Spleen (tissue), 11 donors: ENCODE measurements at regions not wholly inside any gene's neighbourhood (a gene's known extent, or its start where the extent isn't known, plus 50 kb on each side); places are given as distances from the start of the nearest gene placed in this dataset.

Source experiments
- DNase-seq: peaks from one replicate; pipeline ENCODE4 v3.0.0-alpha.2; 2020
- H3K27ac ChIP-seq, 8 donors: fragments of 200-600 bp; sonication (generic) in 7 of 8; 1 replicate in 4 of 8; 2 replicates in 4 of 8; pipeline versions ENCODE4 v1.5.0 to v1.8.0; 2016 to 2021; ENCODE audit warnings: inconsistent platforms in 4 of 8, mild to moderate bottlenecking in 4 of 8, moderate library complexity in 1 of 8
- H3K27me3 ChIP-seq, 7 donors: fragments of 200-600 bp; sonication (generic) in 6 of 7; replicated peaks in 1 of 7; 1 replicate in 4 of 7; 2 replicates in 3 of 7; pipeline versions ENCODE4 v1.5.0 to v1.8.0; 2016 to 2021; ENCODE audit warnings: inconsistent platforms in 3 of 7, mild to moderate bottlenecking in 1 of 7
- H3K36me3 ChIP-seq, 6 donors: fragments of 200-600 bp; sonication (generic) in 5 of 6; 1 replicate in 4 of 6; 2 replicates in 2 of 6; pipeline versions ENCODE4 v1.5.0 to v1.8.0; 2016 to 2021; ENCODE audit warnings: inconsistent platforms in 2 of 6
- H3K4me1 ChIP-seq, 6 donors: fragments of 200-600 bp; sonication (generic) in 5 of 6; 1 replicate in 3 of 6; 2 replicates in 3 of 6; pipeline versions ENCODE4 v1.5.0 to v1.8.0; 2016 to 2021; ENCODE audit warnings: inconsistent platforms in 3 of 6
- H3K4me3 ChIP-seq, 8 donors: fragments of 200-600 bp; sonication (generic) in 7 of 8; 1 replicate in 4 of 8; 2 replicates in 4 of 8; pipeline versions ENCODE4 v1.5.0 to v1.8.0; 2016 to 2021; ENCODE audit warnings: inconsistent platforms in 4 of 8, mild to moderate bottlenecking in 4 of 8, moderate library complexity in 2 of 8
- H3K9me3 ChIP-seq, 8 donors: fragments of 200-600 bp; sonication (generic) in 7 of 8; 1 replicate in 4 of 8; 2 replicates in 4 of 8; pipeline versions ENCODE4 v1.5.0 to v1.8.0; 2016 to 2021; ENCODE audit warnings: inconsistent platforms in 4 of 8
- POLR2A ChIP-seq, 3 donors: fragments of 450-650 bp; IDR thresholded peaks; one replicate each; pipeline ENCODE4 v1.5.1; 2017; ENCODE audit warnings: antibody characterized with exemption in 3 of 3, mild to moderate bottlenecking in 1 of 3
- POLR2AphosphoS5 ChIP-seq, 3 donors: sonication (generic); formaldehyde crosslinking; IDR thresholded peaks; one replicate each; pipeline ENCODE4 v1.5.1; 2017; ENCODE audit warnings: antibody characterized with exemption in 3 of 3
- WGBS, 5 donors: extraction: QIAGEN DNeasy Blood & Tissue Kit in 3 of 5; methylation state at CpG; one replicate each; pipeline versions ENCODE4 v1.1.5 to v1.1.7; 2013 to 2018; 5-methylcytosine and 5-hydroxymethylcytosine counted together
- intact Hi-C: fragments of 100-400 bp; cut with DNase I; formaldehyde crosslinking; loops from one replicate; pipeline ENCODE4 v1.15.0; 2023; ENCODE audit warnings: low total_unique reads
- TF ChIP-seq, protein P1 (sequence below), 11 experiments: fragments of 200-600 bp in 7 of 11; fragments of 450-650 bp in 4 of 11; sonication (generic) in 4 of 11; IDR thresholded peaks in 8 of 11; conservative IDR thresholded peaks in 3 of 11; 1 replicate in 7 of 11; 2 replicates in 4 of 11; pipeline versions ENCODE4 v1.4.0 to v1.8.0; 2016 to 2021; ENCODE audit warnings: antibody characterized with exemption in 11 of 11, inconsistent platforms in 4 of 11, mild to moderate bottlenecking in 1 of 11
- donor health status: healthy with polysubstance abuse.
- donor health status: DM: no; HTN: no; CAD: no; lungs with moderate emphysema.
- donor health status: DM: no; HTN: no; CAD: no.
- donor health status: Bipolar disorder and iron deficiency.
- donor health status: healthy.
- donor health status: DM: no; HTN: no; CAD: no.
- donor health status: DM: yes; HTN: yes; CAD: no.

DNA sequence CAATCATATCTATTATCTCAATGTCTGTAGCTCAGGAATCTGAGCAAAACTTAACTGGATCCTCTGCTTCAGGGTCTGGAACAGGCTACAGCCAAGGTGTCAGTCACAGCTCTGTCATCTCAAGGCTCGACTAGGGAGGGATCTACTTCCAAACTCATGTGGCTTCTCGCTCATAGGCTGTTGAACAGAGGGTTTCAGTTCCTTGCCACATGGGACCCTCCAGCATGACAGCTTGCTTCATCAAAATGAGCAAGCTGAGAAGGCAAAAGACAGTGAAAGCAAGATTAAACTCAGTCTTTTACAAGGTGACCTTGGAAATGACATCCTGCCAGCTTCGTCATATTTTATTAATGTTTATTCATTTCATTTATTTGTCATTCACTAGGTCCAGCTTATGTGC lies 111.7 kb downstream of the GADD45G start:
- TF ChIP-seq, protein P1, sequence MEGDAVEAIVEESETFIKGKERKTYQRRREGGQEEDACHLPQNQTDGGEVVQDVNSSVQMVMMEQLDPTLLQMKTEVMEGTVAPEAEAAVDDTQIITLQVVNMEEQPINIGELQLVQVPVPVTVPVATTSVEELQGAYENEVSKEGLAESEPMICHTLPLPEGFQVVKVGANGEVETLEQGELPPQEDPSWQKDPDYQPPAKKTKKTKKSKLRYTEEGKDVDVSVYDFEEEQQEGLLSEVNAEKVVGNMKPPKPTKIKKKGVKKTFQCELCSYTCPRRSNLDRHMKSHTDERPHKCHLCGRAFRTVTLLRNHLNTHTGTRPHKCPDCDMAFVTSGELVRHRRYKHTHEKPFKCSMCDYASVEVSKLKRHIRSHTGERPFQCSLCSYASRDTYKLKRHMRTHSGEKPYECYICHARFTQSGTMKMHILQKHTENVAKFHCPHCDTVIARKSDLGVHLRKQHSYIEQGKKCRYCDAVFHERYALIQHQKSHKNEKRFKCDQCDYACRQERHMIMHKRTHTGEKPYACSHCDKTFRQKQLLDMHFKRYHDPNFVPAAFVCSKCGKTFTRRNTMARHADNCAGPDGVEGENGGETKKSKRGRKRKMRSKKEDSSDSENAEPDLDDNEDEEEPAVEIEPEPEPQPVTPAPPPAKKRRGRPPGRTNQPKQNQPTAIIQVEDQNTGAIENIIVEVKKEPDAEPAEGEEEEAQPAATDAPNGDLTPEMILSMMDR (IDR thresholded peaks at IDR 0.05 in 8 of 11, conservative IDR thresholded peaks at IDR 0.05 in 3 of 11): no peak
- TF ChIP-seq POLR2AphosphoS5 (IDR thresholded peaks at IDR 0.05) (no peak), POLR2A (IDR thresholded peaks at IDR 0.05) (no peak)
- Histone ChIP-seq H3K27ac (no peak overlapping the region), H3K9me3 (peaks cover 0 to 7% (median 0%) of the 10 kb centered on the region in 8 donors), H3K4me1 (peaks cover 0 to 19% (median 0%) of the 10 kb centered on the region in 6 donors), H3K36me3 (no peaks in the 10 kb centered on the region), H3K4me3 (no peak overlapping the region), H3K27me3 (no peaks in the 10 kb centered on the region)
- intact Hi-C loops: no loop called here
- 54 to 71% (median 69%) methylated on average over 3 of the region's 3 CpGs for WGBS, 5 donors
- DNase-seq: no peak

GRCh38 chr9:89718176-89718575 lies 113.4 kb downstream of the GADD45G start:
- no peaks in the 10 kb centered on the region for H3K36me3 ChIP-seq
- no peak for DNase-seq
- H3K27me3 ChIP-seq: no peaks in the 10 kb centered on the region
- H3K27ac ChIP-seq: no peak overlapping the region
- WGBS, 5 donors: 59 to 83% (median 76%) methylated on average over 2 to 3 of the region's 3 CpGs
- peaks cover 0 to 26% (median 0%) of the 10 kb centered on the region in 6 donors for H3K4me1 ChIP-seq
- peaks cover 0 to 7% (median 0%) of the 10 kb centered on the region in 8 donors for H3K9me3 ChIP-seq
- H3K4me3 ChIP-seq: no peak overlapping the region
- TF ChIP-seq POLR2AphosphoS5 (IDR thresholded peaks at IDR 0.05) (no peak), POLR2A (IDR thresholded peaks at IDR 0.05) (no peak)
- TF ChIP-seq, protein P1 (IDR thresholded peaks at IDR 0.05 in 8 of 11, conservative IDR thresholded peaks at IDR 0.05 in 3 of 11): no peak
- intact Hi-C loops: no loop called here

GRCh38 chr9:89718651-89719050 lies 113.8 kb downstream of the GADD45G start:
- Histone ChIP-seq H3K9me3 (peaks cover 0 to 7% (median 0%) of the 10 kb centered on the region in 8 donors), H3K27me3 (no peaks in the 10 kb centered on the region), H3K4me1 (peaks cover 0 to 26% (median 0%) of the 10 kb centered on the region in 6 donors), H3K4me3 (no peak overlapping the region), H3K36me3 (no peaks in the 10 kb centered on the region), H3K27ac (no peak overlapping the region)
- no peak for DNase-seq
- 77 to 90% (median 88%) methylated on average over 4 of the region's 4 CpGs for WGBS, 5 donors
- TF ChIP-seq, protein P1 (IDR thresholded peaks at IDR 0.05 in 8 of 11, conservative IDR thresholded peaks at IDR 0.05 in 3 of 11): no peak
- no peak for TF ChIP-seq POLR2AphosphoS5 (IDR thresholded peaks at IDR 0.05)
- TF ChIP-seq POLR2A (IDR thresholded peaks at IDR 0.05): no peak
- intact Hi-C loops: no loop called here

GRCh38 chr9:89719202-89719601 lies 114.4 kb downstream of the GADD45G start:
- peaks cover 0 to 7% (median 0%) of the 10 kb centered on the region in 8 donors for H3K9me3 ChIP-seq
- H3K27me3 ChIP-seq: no peaks in the 10 kb centered on the region
- H3K4me1 ChIP-seq: peaks cover 0 to 26% (median 0%) of the 10 kb centered on the region in 6 donors
- DNase-seq: no peak
- WGBS, 5 donors: 76 to 95% (median 89%) methylated on average over 4 of the region's 4 CpGs
- intact Hi-C loops: no loop called here
- no peak overlapping the region for H3K4me3 ChIP-seq
- TF ChIP-seq, protein P1 (IDR thresholded peaks at IDR 0.05 in 8 of 11, conservative IDR thresholded peaks at IDR 0.05 in 3 of 11): no peak
- TF ChIP-seq POLR2AphosphoS5 (IDR thresholded peaks at IDR 0.05): no peak
- TF ChIP-seq POLR2A (IDR thresholded peaks at IDR 0.05): no peak
- no peaks in the 10 kb centered on the region for H3K36me3 ChIP-seq
- no peak overlapping the region for H3K27ac ChIP-seq
